MM.1S (cell line): ENCODE measurements at regions not wholly inside any gene's neighbourhood (a gene's known extent, or its start where the extent isn't known, plus 50 kb on each side); places are given as distances from the start of the nearest gene placed in this dataset.

Experiments
- DNase-seq: peaks from one replicate; pipeline ENCODE4 v3.0.0-alpha.2; 2015
- H2AFZ ChIP-seq: fragments of 300-600 bp; sonication (generic); 2 replicates; pipeline ENCODE4 v1.6.0; 2016; ENCODE audit warnings: antibody characterized with exemption, low read length
- H3F3A ChIP-seq: fragments of 300-600 bp; sonication (generic); 2 replicates; pipeline ENCODE4 v1.6.1; 2016; ENCODE audit warnings: mild to moderate bottlenecking, antibody characterized with exemption, low read length, moderate library complexity, mixed read lengths; ENCODE audit not compliant: insufficient read depth
- H3K27ac ChIP-seq: fragments of 300-600 bp; sonication (generic); 2 replicates; pipeline ENCODE4 v1.5.1; 2016; ENCODE audit warnings: mild to moderate bottlenecking, low read length
- H3K27me3 ChIP-seq: fragments of 300-600 bp; sonication (generic); replicated peaks from 2 replicates; pipeline ENCODE4 v1.6.0; 2016; ENCODE audit warnings: low read length; ENCODE audit not compliant: insufficient read depth
- H3K36me3 ChIP-seq: fragments of 300-600 bp; sonication (generic); replicated peaks from 2 replicates; pipeline ENCODE4 v1.6.1; 2016; ENCODE audit warnings: mild to moderate bottlenecking, low read length, mixed read lengths; ENCODE audit not compliant: insufficient read depth
- H3K4me1 ChIP-seq: fragments of 300-600 bp; sonication (generic); 2 replicates; pipeline ENCODE4 v1.6.1; 2016; ENCODE audit warnings: low read length, mixed read lengths
- H3K4me2 ChIP-seq: fragments of 300-600 bp; sonication (generic); 2 replicates; pipeline ENCODE4 v1.6.0; 2016; ENCODE audit warnings: low read depth, low read length
- H3K4me3 ChIP-seq: fragments of 300-600 bp; sonication (generic); 2 replicates; pipeline ENCODE4 v1.5.1; 2016; ENCODE audit warnings: low read length, mixed read lengths
- H3K79me2 ChIP-seq: fragments of 300-600 bp; sonication (generic); 2 replicates; pipeline ENCODE4 v1.6.1; 2016; ENCODE audit warnings: mixed run types, low read length, mixed read lengths
- H3K9ac ChIP-seq: fragments of 300-600 bp; sonication (generic); 2 replicates; pipeline ENCODE4 v1.6.1; 2016; ENCODE audit warnings: low read length, mixed read lengths
- H3K9me2 ChIP-seq: fragments of 300-600 bp; sonication (generic); replicated peaks from 2 replicates; pipeline ENCODE4 v1.6.1; 2016; ENCODE audit warnings: mild to moderate bottlenecking, low read length, mixed read lengths; ENCODE audit not compliant: insufficient read depth
- H3K9me3 ChIP-seq: fragments of 300-600 bp; sonication (generic); replicated peaks from 2 replicates; pipeline ENCODE4 v1.6.1; 2016; ENCODE audit warnings: mild to moderate bottlenecking, low read length, mixed read lengths; ENCODE audit not compliant: insufficient read depth
- H4K20me1 ChIP-seq: fragments of 300-600 bp; sonication (generic); 2 replicates; pipeline ENCODE4 v1.6.1; 2016; ENCODE audit warnings: mild to moderate bottlenecking, low read length, moderate library complexity, mixed read lengths; ENCODE audit not compliant: insufficient read depth
- CTCF ChIP-seq: fragments of 300-600 bp; sonication (generic); IDR thresholded peaks from 2 replicates; pipeline ENCODE4 v1.5.1; 2016; ENCODE audit warnings: antibody characterized with exemption, low read length, mixed read lengths
- EZH2 ChIP-seq: fragments of 300-600 bp; sonication (generic); optimal IDR thresholded peaks from 2 replicates; pipeline ENCODE3; 2017; ENCODE audit warnings: low read depth, mild to moderate bottlenecking, antibody characterized with exemption, low read length, mixed read lengths
- EZH2phosphoT487 ChIP-seq: fragments of 300-600 bp; sonication (generic); IDR thresholded peaks from 2 replicates; pipeline ENCODE4 v1.6.1; 2018; ENCODE audit warnings: antibody characterized with exemption, low read length

GRCh38 chr13:21813110-21813509, 142.2 kb downstream of the FGF9 start:
- H3F3A ChIP-seq, result no peaks in the 10 kb centered on the region
- no peak overlapping the region for H3K4me2 ChIP-seq
- no peaks in the 10 kb centered on the region for H3K79me2 ChIP-seq
- no peak overlapping the region for H3K4me3 ChIP-seq
- H4K20me1 ChIP-seq, result no peaks in the 10 kb centered on the region
- H3K9me3 ChIP-seq, result no peaks in the 10 kb centered on the region
- no peak for DNase-seq
- no peak overlapping the region for H3K27ac ChIP-seq
- H3K27me3 ChIP-seq, result no peaks in the 10 kb centered on the region
- H3K36me3 ChIP-seq, result no peaks in the 10 kb centered on the region
- no peaks in the 10 kb centered on the region for H3K9me2 ChIP-seq
- H3K9ac ChIP-seq, result no peak overlapping the region
- no peak overlapping the region for H2AFZ ChIP-seq
- no peaks in the 10 kb centered on the region for H3K4me1 ChIP-seq
- TF ChIP-seq EZH2phosphoT487, result no peak
- TF ChIP-seq EZH2, result no peak
- no peak for TF ChIP-seq CTCF

DNA sequence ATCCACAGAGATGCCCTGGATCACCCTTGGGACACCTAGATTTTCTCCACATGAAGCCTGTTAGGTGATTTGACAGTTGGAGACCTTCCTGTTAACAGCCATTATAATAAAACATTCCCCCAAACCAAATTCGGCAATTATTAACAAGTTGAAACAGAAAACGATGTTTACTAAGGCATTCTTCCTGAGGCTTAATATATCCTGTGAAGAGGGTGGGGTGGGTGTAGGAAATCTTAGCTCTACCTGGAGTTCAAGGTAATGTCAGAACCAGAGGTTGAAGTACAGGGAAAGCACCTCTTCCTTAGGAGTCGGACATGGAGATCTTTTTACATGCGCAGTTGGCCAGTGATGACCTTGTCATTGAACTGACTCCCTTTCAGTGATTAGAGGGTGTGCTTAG, 143.0 kb downstream of the FGF9 start:
- no peak for DNase-seq
- Histone ChIP-seq H3K9ac (no peak overlapping the region), H3K4me2 (no peak overlapping the region), H3K9me2 (no peaks in the 10 kb centered on the region), H3F3A (no peaks in the 10 kb centered on the region), H3K27me3 (no peaks in the 10 kb centered on the region), H3K9me3 (no peaks in the 10 kb centered on the region), H3K4me3 (no peak overlapping the region), H3K79me2 (no peaks in the 10 kb centered on the region), H2AFZ (no peak overlapping the region), H3K4me1 (no peaks in the 10 kb centered on the region), H3K36me3 (no peaks in the 10 kb centered on the region), H4K20me1 (no peaks in the 10 kb centered on the region), H3K27ac (no peak overlapping the region)
- TF ChIP-seq CTCF (no peak), EZH2 (no peak), EZH2phosphoT487 (no peak)

DNA sequence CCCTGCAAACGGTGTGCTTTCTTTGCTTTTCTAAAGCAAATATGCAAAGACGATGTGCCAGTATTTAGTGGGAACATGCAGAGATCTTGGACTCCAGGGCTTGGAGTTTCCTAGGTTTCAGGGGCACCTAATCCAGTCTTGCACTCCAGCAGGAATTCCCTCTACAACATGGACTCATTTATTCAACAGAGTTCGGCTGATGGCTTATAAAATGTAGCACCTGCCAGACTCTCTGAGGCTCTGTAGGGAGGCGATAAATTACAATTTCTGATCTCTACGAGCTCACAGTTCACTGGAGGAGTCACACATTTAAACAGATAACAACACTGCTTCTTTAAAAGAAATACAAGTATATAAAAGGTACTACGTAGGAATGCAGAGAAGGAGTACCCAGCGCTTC, 143.7 kb downstream of the FGF9 start:
- Histone ChIP-seq H3K9ac (no peak overlapping the region), H3F3A (no peaks in the 10 kb centered on the region), H3K9me2 (no peaks in the 10 kb centered on the region), H3K36me3 (no peaks in the 10 kb centered on the region), H2AFZ (no peak overlapping the region), H4K20me1 (no peaks in the 10 kb centered on the region), H3K27me3 (no peaks in the 10 kb centered on the region), H3K9me3 (no peaks in the 10 kb centered on the region), H3K4me1 (no peaks in the 10 kb centered on the region), H3K79me2 (no peaks in the 10 kb centered on the region), H3K27ac (no peak overlapping the region), H3K4me3 (no peak overlapping the region), H3K4me2 (no peak overlapping the region)
- no peak for DNase-seq
- TF ChIP-seq CTCF (no peak), EZH2phosphoT487 (no peak), EZH2 (no peak)

DNA sequence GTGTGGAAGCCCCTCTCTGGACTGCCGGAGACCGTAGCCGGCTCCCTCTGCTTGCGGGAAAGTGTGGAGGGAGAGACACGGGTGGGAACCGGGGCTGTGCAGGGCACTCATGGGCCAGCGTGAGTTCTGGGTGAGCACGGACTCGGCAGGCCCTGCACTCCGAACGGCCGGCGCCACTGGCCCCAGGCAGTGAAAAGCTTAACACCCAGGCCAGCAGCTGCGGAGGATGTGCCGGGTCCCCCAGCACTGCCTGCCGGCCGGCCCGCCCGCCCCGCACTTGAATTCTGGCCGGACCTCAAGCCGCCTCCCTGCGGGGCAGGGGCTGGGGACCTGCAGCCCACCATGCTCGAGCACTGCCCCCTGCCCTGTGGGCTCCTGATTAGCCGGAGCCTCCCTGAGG, 147.0 kb downstream of the FGF9 start:
- no peaks in the 10 kb centered on the region for H4K20me1 ChIP-seq
- H3K9me2 ChIP-seq, result no peaks in the 10 kb centered on the region
- no peak for DNase-seq
- TF ChIP-seq EZH2phosphoT487 (no peak), EZH2 (no peak), CTCF (no peak)
- no peaks in the 10 kb centered on the region for H3K4me1 ChIP-seq
- no peaks in the 10 kb centered on the region for H3K27me3 ChIP-seq
- no peak overlapping the region for H3K4me2 ChIP-seq
- no peaks in the 10 kb centered on the region for H3F3A ChIP-seq
- H3K4me3 ChIP-seq, result no peak overlapping the region
- no peak overlapping the region for H3K27ac ChIP-seq
- no peak overlapping the region for H2AFZ ChIP-seq
- H3K36me3 ChIP-seq, result no peaks in the 10 kb centered on the region
- H3K79me2 ChIP-seq, result no peaks in the 10 kb centered on the region
- H3K9ac ChIP-seq, result no peak overlapping the region
- no peaks in the 10 kb centered on the region for H3K9me3 ChIP-seq
